HG03521 (cell line): ENCODE measurements at regions not wholly inside any gene's neighbourhood (a gene's known extent, or its start where the extent isn't known, plus 50 kb on each side); places are given as distances from the start of the nearest gene placed in this dataset.
"Not testable (repeated sequence)": the region's sequence is repeated elsewhere in the genome, so short reads cannot be mapped to it uniquely, and the experiment has no call there.

Source experiments
- ATAC-seq: cut with Tn5 transposase; IDR thresholded peaks from one replicate; pipeline ENCODE4 v1.9.1; 2021; ENCODE audit warnings: mild to moderate bottlenecking, moderate library complexity; ENCODE audit not compliant: unreplicated experiment

DNA sequence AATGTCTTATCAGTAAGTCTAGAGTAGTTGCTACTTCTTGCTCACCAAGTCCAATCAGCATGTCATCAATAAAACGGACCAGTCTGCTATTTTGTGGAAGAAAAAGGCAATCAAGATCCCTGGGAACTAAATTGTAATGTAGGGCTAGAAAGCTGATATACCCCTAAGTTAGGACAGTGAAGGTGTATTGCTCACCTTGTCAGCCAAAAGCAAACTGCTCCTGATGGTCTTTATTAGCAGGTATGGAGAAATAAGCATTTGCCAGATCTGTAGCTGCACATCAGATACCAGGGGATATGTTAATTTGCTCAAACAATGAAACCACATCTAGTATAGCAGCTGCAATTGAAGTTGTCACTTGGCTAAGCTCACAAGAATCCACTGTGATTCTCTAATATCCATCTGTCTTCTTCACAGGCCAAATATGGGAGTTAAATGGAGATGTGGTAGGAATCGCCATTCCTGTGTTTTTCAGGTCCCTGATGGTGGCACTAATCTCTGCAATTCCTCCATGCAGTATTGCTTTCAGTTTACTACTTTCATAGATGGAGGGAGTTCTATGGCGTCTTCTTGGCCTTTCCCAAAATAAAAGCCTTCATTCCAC lies 75.0 kb downstream of the TMEM237 start:
- no peak for ATAC-seq

GRCh38 chr2:201559067-201559710 lies 84.1 kb downstream of the TMEM237 start:
- no peak for ATAC-seq

DNA sequence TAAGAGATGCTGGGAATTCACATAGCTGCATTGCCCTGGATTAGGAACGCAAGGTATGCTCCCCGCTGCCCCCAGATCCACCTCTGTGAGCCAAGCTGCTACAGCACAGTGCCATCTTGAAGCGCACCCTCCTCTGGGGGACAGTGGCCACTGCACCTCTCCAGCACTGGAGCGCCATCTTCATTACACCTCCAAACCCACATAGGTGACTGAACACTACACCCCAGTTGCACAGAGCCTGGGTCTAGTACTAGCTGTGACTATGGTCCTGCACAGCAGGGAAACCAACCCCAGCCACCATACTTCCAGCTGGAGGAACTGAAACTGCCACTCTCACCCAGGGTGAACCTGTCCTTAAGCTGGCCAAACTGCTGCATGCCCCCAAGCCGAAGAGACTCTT lies 84.6 kb downstream of the TMEM237 start:
- ATAC-seq: no peak

DNA sequence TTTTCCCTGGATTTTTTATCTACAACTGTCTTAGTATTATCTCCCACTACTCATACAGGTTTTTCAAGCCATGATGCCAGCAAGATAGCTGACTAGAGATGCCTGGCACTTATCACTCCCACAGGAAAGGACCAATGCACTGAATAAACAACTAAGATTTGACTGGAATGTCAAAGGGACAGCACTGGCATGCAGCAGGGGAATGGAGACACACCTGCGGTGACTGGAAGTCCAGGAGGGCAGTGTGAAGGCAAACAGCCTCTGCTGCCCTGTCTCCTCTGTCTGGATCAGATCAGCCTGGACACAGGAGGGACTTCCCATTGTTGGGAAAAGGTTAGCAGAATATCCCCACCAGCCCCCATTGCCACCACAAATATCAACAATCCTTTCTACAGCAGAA lies 85.1 kb downstream of the TMEM237 start:
- no peak for ATAC-seq

DNA sequence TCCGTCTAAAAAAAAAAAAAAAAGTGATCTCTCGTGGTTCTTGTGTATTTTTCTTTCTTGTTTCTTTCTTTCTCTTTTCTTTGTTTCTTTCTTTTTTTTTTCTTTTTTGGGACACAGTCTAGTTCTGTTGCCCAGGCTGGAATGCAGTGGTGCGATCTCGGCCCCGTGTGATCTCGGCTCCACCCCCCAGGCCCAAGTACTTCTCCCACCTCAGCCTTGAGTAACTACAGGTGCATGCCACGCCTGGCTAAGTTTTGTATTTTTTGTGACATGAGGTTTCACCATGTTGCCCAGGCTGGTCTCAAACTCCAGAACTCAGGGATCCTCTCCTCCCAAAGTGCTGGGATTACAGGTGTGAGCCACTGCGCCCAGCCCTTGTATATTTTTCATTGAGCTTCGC lies 91.4 kb downstream of the TMEM237 start:
- no peak for ATAC-seq

GRCh38 chr2:201546576-201546975 lies 95.0 kb downstream of the STRADB start:
- no peak for ATAC-seq

GRCh38 chr2:201542291-201542690 lies 90.8 kb downstream of the STRADB start:
- ATAC-seq: no peak

DNA sequence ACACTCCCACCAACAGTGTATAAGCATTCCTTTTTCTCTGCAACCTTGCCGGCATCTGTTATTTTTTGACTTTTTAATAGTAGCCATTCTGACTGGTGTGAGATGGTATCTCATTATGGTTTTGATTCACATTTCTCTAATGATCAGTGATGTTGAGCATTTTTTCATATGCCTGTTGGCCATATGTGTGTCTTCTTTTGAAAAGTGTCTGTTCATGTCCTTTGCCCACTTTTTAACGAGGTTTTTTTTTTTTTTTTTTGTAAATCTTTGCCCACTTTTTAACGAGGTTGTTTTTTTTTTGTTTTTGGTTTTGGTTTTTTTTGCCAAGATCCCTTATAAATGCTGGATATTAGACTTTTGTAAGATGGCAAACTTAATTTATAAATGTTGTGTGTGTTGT lies 87.7 kb downstream of the STRADB start:
- ATAC-seq: not testable (repeated sequence)

- no peak for ATAC-seq
Measured at GRCh38 chr2:201538025-201538424, 86.5 kb downstream of the STRADB start.

DNA sequence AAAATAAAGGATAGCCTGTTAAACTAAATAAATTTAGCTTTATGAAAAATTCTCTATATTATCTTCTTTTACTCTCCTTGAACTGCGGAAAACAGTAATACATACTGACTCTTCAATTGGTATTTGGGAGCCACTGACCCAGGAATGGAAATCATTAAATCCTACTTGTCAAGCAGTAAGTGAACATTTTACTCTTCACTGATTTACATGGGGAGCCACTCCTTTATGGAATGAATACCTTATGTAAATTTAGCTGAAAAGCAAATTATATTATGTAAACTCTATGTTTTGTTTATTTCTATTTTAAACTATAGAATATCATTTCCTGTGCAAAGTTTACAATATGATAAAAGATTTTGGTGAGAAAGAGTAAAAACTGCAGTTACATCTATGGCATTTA lies 85.2 kb downstream of the STRADB start:
- ATAC-seq: no peak

DNA sequence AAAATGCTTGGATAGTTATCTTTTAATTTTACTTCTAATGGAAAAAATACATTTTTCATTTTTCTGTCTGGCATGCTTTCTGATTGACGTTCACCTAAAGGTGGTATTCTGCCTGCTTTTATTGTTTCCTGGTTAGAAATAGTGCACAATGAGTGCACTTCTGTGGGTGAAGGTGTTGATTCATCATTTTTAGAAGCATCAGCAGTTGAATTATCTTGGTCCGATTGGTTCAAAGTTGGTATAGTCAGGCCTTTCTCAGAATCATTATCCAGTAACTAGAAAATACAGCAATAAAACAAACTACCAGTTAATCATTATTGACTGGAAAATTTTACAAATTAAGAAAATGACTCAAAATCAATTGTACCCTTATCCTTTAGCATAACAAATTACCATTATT lies 84.5 kb downstream of the STRADB start:
- no peak for ATAC-seq

DNA sequence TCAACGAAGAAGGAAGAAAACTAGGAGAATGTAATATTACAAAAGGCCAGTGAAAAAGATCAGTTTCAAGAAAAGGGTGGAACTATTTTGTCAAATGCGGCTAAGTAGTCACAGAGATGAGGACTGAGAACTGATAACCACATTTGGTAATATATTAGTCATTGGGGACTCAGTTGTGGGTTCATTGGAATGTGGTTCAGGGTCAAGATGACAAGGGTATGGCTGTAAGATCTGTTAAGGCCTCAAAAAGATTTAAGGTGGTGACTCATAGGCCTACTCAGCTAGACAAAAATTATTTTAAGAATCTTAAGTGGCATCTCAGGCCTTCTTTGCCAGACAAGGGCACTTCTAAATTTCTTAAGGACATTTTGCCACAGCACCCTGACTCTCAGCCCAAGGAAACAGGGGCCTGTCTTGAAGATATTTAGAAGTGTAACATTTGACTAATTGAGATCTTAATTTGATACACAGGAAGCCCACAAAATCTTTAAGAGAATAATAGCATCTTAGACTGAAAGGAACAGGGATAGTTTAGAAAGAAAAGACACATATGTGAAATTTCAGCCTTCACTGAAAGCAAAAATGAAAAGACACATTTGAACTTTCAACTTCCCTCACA lies 81.3 kb downstream of the STRADB start:
- ATAC-seq: peak; percentile 95
